GM19328 (cell line): ENCODE measurements at regions not wholly inside any gene's neighbourhood (a gene's known extent, or its start where the extent isn't known, plus 50 kb on each side); places are given as distances from the start of the nearest gene placed in this dataset.
"Not testable (repeated sequence)": the region's sequence is repeated elsewhere in the genome, so short reads cannot be mapped to it uniquely, and the experiment has no call there.

ENCODE experiments used
- ATAC-seq: cut with Tn5 transposase; IDR thresholded peaks from one replicate; pipeline ENCODE4 v1.9.1; 2021; ENCODE audit warnings: mild to moderate bottlenecking, moderate library complexity; ENCODE audit not compliant: unreplicated experiment

DNA sequence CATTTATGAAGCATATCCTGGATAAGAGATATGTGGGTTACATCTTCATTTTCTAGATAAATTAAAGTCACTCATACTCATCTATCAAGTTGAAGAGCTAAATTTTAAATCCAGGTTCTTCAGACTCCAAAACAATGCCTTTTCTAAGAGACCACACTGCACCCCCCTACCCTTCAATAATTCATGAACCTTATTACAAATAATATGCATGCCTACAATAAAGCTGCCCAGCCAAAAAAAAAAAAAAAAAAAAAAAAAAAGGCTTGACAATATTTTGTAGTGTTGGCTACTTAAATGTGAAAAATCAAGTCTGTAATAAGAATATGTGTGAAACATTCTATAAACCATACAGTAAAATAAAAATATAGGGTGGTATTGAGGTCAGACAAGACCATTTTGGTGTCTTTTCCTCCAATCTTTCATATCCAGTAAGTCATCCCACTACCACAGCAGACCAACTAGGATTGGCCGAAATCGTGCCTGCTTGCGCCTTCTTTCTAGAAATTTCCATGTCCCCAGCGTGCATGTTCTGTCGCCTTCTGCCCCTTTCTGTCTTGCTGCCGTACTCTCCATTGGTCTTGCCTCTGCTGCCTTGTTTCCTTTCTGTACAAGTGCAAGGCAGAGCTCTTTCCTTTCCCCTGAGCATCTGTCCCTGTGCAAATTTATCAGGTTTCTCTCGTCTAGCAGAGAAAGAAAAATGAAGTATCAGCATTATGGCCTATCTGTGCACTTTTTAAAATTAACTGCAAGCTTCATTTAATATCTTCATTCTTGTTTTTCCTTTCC is 92.6 kb upstream of the NDUFV2 start:
- ATAC-seq = no peak

DNA sequence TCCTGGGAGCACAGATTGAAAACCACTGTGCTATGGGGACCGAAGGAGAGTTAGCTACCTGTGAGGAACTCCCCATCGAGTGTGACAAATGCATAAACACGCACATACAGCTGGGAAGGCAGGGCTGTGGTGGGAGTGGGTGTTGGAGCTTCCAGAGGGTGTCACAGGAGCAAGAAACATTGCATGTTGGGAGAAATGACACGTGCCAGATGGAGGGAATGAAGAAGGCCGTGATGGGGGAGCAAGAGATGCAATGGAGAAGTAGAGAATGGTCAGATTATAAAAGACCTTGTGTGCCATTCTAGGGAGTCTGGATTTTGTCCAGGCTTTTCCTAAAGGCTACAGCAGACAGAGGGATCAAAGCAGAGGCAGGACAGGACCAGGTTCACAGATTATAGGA is 91.1 kb upstream of the NDUFV2 start:
- ATAC-seq = no peak

DNA sequence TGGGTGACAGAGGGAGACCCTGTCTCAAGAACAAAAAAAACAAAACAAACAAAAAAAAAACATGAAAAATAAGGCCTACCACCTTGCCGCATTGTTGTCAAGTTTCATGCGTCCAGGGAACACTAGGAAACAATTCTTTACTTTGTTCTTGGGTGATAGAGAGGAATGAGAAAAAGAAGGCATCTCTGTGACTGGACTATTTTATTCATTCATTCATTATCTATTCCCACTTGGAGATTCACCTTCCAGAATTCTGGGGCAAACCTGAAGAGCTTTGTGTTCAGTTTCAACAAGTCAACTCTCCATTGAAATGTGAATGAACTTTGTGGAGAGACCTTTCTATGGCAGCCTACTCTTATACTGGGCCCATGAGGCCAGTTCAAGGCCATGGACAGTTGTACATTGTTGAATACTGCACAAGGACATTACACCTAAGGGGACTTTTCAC is 88.5 kb upstream of the NDUFV2 start:
- no peak for ATAC-seq

- no peak for ATAC-seq
These were observed 86.8 kb upstream of the NDUFV2 start for GRCh38 chr18:9015689-9016088.

GRCh38 chr18:9016633-9017166 is 85.8 kb upstream of the NDUFV2 start:
- peak; percentile 32 for ATAC-seq

DNA sequence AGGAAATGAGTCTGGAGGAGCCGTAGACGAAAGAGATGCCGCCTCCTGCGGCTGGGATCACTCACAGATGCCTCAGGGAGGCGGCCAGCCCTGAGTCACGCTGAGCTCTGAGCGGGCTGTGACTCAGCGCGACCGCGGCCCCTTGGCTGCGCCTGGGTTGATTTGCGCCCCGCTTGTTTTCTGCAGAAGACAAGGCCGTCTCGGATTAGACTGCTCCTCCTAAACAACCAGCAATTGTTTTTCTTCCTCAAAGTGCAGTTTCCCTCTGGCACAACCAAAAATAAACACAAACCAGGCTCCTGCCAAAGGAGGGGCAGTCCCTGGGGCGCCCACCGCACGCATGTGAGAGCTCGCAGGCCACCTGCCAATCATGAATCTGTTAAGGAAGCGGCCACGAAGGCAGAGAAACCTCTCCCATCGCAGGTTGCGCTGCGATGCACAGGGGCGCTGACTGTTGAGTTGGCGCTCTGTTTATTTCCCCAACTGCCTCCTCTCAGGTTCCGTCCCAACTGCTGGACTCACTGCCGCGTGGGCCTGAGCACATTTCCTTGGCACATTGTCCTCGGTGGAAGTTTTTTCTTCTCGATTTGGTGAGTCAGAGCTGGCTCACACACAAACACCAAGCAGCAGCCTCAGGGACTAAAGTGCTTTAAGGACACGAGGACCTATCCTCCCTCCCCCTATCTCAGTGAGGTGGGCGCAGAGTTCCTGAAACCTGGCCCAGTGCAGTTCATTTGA is 85.2 kb upstream of the NDUFV2 start:
- ATAC-seq = peak; percentile 76

DNA sequence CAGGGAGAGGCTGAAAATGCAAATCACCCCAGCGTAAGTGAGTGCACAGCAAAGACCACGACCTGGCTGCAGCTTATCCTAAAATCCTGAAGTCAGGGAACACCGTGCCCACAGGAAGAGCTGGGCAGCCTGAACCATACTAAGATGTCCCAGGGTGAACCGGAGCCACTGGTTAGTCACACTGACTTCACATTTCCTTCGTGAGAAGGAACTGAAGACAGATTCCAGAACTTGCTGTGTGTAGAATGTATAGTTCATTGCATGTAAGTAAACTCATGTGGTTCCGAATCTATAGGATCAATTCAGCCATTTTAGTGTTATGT is 84.6 kb upstream of the NDUFV2 start:
- no peak for ATAC-seq

DNA sequence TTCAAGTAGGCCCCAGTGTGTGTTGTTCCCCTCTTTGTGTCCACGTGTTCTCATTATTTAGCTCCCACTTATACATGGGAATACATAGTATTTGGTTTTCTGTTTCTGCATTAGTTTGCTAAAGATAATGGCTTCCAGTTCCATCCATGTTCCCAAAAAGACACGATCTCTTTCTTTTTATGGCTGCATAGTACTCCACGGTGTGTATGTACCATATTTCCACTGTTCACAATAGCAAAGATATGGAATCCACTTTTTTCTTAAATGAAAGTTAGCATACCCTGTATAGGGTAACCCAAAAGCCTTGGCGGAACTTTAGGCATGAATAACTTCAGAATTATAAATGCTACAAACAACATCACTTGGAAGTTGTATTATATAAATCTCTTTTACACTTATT is 83.4 kb upstream of the NDUFV2 start:
- ATAC-seq = no peak

DNA sequence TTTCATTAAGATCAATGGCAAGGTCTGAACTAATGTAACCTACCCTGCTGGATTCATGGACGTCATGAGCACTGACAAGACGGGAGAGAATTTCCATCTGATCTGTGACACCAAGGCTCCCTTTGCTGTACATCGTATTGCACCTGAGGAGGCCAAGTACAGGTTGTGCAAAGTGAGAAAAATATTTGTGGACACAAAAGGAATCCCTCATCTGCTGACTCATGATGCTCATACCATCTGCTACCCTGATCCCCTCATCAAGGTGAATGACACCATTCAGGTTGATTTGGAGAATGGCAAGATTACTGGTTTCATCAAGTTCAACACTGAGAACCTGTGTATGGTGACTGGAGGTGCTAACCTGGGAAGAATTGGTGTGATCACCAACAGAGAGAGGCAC is 82.3 kb upstream of the NDUFV2 start:
- no peak for ATAC-seq

DNA sequence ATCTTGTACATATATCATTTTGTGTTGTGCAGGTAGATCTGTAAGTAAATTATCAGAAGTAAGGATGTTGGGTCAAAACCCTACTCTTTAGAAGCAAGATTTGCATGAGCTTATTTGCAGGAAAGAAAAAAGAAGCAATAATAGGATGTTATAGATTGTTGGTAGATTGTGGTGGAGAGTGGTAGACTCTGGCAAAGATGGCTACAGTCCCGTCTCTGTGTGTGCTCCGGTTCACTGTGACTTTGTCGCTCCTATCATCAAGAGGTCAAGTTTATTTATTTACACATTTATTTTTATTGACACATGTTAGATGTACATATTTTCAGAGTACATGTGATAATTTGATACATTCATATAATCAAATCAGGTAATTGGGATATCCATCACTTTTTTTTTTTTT is 81.0 kb upstream of the NDUFV2 start:
- ATAC-seq = no peak

DNA sequence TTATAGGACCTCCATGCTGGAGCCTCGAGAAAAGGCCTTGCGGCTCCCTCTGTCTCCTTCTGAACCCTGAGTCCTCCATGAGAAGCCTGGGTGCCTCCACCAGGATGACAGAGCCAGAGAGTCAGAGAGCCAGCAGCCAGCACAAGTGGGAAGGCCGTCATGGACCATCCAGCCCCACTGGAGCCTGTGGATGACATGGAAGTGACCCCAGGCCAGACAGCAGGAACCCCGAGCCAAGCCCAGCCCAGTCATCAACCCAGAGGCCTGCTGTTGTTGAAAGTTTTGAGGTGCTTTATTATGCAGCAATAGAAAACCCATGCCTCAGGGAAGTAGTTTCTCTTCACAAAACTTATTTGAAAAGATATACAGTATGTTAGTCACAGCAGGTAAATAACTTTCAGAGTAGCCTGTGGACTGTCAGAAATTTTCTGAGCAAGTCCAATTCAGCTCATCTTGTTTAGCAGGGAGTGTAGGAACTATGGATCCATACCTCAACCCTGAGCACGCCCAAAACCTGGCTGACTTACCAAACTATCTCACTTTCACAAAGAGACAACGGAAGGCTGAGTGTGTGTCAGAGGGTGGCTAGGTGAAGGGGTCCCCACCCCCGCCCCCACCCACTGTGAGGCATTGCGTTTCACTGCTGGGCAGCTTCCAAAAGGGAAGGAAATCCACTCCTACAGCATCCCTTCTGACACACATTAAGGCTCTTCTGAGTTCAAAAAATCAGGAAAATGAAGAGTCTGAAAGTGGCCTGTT is 79.9 kb upstream of the NDUFV2 start:
- no peak for ATAC-seq

- not testable (repeated sequence) for ATAC-seq
These were observed 78.4 kb upstream of the NDUFV2 start for GRCh38 chr18:9024031-9024646.

DNA sequence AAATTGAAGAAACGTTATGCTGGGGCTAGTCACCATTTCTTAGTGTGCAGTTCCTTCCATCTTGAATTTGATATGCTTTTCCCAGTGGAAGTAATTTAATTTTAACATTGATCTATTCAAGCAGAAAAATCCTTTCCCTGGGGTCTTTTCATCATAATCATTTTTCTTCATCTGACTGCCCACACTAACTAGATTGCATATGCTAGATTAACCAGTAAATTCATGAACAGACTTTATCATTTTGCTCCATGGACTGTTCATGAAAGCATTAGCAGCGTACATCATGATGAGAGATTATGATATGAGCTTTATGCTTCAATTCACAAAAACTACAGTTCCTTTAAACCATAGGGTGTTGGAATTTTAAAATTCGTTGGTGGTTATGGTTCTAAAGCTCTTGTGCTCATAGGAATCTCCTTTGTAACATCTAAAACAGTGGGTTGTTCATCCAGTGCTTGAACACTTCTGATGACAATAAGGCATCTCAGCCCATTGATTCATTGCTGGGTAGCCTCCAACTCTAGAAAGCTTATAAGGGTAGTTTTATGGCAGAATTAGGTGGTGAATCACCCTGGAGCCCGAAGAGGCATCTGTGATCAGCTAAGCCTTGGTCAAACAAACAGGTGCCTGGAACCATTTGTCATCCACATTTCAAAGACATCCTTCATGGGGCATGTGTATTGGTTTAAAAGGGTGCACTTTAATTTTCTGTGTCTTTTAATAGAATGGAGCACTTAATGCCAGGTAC is 77.2 kb upstream of the NDUFV2 start:
- ATAC-seq = no peak

GRCh38 chr18:9029131-9029530 is 73.4 kb upstream of the NDUFV2 start:
- ATAC-seq = no peak

DNA sequence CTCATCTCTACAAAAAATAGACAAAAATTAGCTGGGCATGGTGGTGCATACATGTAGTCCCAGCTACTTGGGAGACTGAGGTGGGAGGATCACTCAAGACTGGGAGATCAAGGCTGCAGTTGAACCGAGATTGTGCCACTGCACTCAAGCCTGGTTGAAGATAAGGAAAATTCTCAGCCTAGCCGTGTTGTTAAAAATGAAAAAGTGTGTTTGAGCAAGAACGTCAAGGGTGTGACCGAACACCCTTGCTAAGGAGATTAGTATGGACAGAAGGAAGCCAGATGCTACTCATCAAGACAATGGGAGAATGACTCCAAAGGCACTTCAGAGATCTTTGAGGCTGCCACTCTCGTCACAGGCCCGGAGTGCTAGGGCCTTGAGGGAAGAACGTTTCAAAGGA is 70.0 kb upstream of the NDUFV2 start:
- no peak for ATAC-seq

- no peak for ATAC-seq
These were observed 64.1 kb upstream of the NDUFV2 start for GRCh38 chr18:9038277-9038871.

- ATAC-seq = no peak
These were observed 62.9 kb upstream of the NDUFV2 start for GRCh38 chr18:9039441-9040071.

DNA sequence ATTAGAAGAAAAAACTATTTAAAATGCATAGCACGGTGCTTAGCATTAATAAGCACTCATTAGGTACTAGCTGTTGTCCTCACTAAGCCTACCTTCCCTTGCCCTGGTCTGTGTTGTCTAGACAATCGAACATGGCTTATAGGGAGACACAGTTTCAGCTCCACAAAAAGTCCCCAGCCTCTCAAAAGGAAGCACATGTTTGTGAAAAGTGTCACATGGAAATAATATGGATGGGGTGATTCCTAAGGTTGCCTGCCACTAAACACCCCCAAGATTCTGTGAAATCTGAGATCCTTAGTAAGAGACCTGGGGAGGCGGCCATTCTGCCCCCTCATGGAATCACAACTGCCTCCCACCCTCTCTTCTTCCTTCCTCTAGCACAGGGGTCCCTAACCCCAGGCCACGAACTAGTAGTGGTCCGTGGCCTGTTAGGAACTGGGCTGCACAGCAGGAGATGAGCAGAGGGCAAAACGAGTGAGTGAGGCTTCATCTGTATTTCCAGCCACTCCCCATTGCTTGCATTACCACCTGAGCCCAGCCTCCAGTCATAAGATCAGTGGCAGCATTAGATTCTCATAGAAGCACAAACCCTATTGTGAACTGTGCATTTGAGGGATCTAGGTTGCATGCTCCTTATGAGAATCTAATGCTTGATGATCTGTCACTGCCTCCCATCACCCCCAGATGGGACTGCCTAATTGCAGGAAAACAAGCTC is 59.6 kb upstream of the NDUFV2 start:
- no peak for ATAC-seq

GRCh38 chr18:9043581-9043980 is 58.9 kb upstream of the NDUFV2 start:
- ATAC-seq = no peak
